B cell (primary cell): ENCODE measurements at regions not wholly inside any gene's neighbourhood (a gene's known extent, or its start where the extent isn't known, plus 50 kb on each side); places are given as distances from the start of the nearest gene placed in this dataset.

Experiments used
- ATAC-seq: fragments of 200-7000 bp; cut with Tn5 transposase; one replicate; pipeline ENCODE4 v1.10.0; 2021; ENCODE audit warnings: low read depth, mild to moderate bottlenecking, moderate number of reproducible peaks, moderate library complexity
- CTCF ChIA-PET: fragments of 350-600 bp; sonication (Branson Sonifier 250); formaldehyde crosslinking; loops from one replicate; lab custom pipeline; 2021; ENCODE audit warnings: antibody characterized with exemption, inconsistent platforms; lab: Charles Lee
- POLR2A ChIA-PET: fragments of 350-600 bp; sonication (Branson Sonifier 250); formaldehyde crosslinking; loops from one replicate; lab custom pipeline; 2021; ENCODE audit warnings: antibody characterized with exemption; lab: Charles Lee
- DNase-seq: peaks from one replicate; pipeline ENCODE4 v3.0.0; 2013
- H2AFZ ChIP-seq: 2 replicates; pipeline ENCODE4 v1.6.1; 2012; ENCODE audit warnings: mild to moderate bottlenecking, low read depth, low read length; ENCODE audit not compliant: insufficient read depth, poor library complexity, severe bottlenecking
- H3K27ac ChIP-seq, 2 donors: 1 replicate in 1 of 2; 2 replicates in 1 of 2; pipeline ENCODE4 v1.5.1; 2012 to 2013; ENCODE audit warnings: low read length in 2 of 2, mild to moderate bottlenecking in 2 of 2, moderate library complexity in 1 of 2
- H3K27me3 ChIP-seq, 4 experiments: fragments of 200-600 bp in 1 of 4; sonication (generic) in 1 of 4; replicated peaks in 1 of 4; 1 replicate in 2 of 4; 2 replicates in 2 of 4; pipeline versions ENCODE4 v1.6.1 to v1.7.0; 2013 to 2016; ENCODE audit warnings: low read length in 3 of 4, mild to moderate bottlenecking in 2 of 4, mixed read lengths in 1 of 4, moderate library complexity in 1 of 4; ENCODE audit not compliant: insufficient read depth in 4 of 4, control insufficient read depth in 3 of 4; ENCODE audit errors: control extremely low read depth in 1 of 4
- H3K36me3 ChIP-seq, 2 experiments: replicated peaks in 1 of 2; 1 replicate in 1 of 2; 2 replicates in 1 of 2; pipeline versions ENCODE4 v1.6.1 to v1.7.1; 2013; ENCODE audit warnings: low read length in 1 of 2; ENCODE audit not compliant: insufficient read depth in 2 of 2, control insufficient read depth in 1 of 2; ENCODE audit errors: control extremely low read depth in 1 of 2, extremely low read depth in 1 of 2
- H3K4me1 ChIP-seq, 2 donors: fragments of 200-600 bp in 1 of 2; sonication (generic) in 1 of 2; 1 replicate in 1 of 2; 2 replicates in 1 of 2; pipeline versions ENCODE4 v1.5.1 to v1.6.1; 2013 to 2017; ENCODE audit warnings: low read length in 2 of 2; ENCODE audit not compliant: control insufficient read depth in 2 of 2, insufficient read depth in 2 of 2
- H3K4me2 ChIP-seq: replicated peaks from 2 replicates; pipeline ENCODE3; 2012; ENCODE audit warnings: mild to moderate bottlenecking, low read depth, low read length; ENCODE audit not compliant: poor library complexity, severe bottlenecking
- H3K4me3 ChIP-seq, 5 experiments: fragments of 200-600 bp in 1 of 5; sonication (generic) in 1 of 5; 1 replicate in 3 of 5; 2 replicates in 2 of 5; pipeline versions ENCODE4 v1.5.1 to v1.7.0; 2011 to 2016; ENCODE audit warnings: low read length in 4 of 5, mild to moderate bottlenecking in 4 of 5, low read depth in 2 of 5, control low read depth in 1 of 5, moderate library complexity in 1 of 5; ENCODE audit not compliant: insufficient read depth in 1 of 5; ENCODE audit errors: control extremely low read depth in 1 of 5, extremely low read depth in 1 of 5
- H3K79me2 ChIP-seq: fragments of 200-600 bp; sonication (generic); one replicate; pipeline ENCODE4 v1.6.0; 2016; ENCODE audit warnings: low read length; ENCODE audit not compliant: control insufficient read depth, insufficient read depth
- H3K9ac ChIP-seq: fragments of 200-600 bp; sonication (generic); 2 replicates; pipeline ENCODE4 v1.6.1; 2017; ENCODE audit warnings: mild to moderate bottlenecking, low read length, moderate library complexity
- H3K9me3 ChIP-seq, 3 donors: one replicate each; pipeline versions ENCODE4 v1.6.1 to v1.7.1; 2013; ENCODE audit warnings: low read length in 2 of 3; ENCODE audit not compliant: control insufficient read depth in 2 of 3, insufficient read depth in 1 of 3; ENCODE audit errors: control extremely low read depth in 1 of 3
- H4K20me1 ChIP-seq: 2 replicates; pipeline ENCODE4 v1.6.0; 2012; ENCODE audit warnings: mild to moderate bottlenecking, low read length; ENCODE audit not compliant: insufficient read depth, control insufficient read depth, poor library complexity, severe bottlenecking
- H3K27ac Mint-ChIP-seq: one replicate; pipeline ENCODE4 v1.8.0; 2021; ENCODE audit warnings: mixed read lengths
- H3K27me3 Mint-ChIP-seq: one replicate; pipeline ENCODE4 v1.8.0; 2021; ENCODE audit warnings: mixed read lengths
- H3K4me1 Mint-ChIP-seq: one replicate; pipeline ENCODE4 v1.8.0; 2021; ENCODE audit warnings: mixed read lengths
- H3K4me3 Mint-ChIP-seq: one replicate; pipeline ENCODE4 v1.8.0; 2021; ENCODE audit warnings: mixed read lengths
- H3K9me3 Mint-ChIP-seq: one replicate; pipeline ENCODE4 v1.8.0; 2022; ENCODE audit warnings: mixed read lengths; ENCODE audit not compliant: insufficient read depth
- EZH2 ChIP-seq: IDR thresholded peaks from 2 replicates; pipeline ENCODE4 v1.6.1; 2012; ENCODE audit warnings: borderline replicate concordance, low read depth, mild to moderate bottlenecking, moderate library complexity, low read length; ENCODE audit not compliant: insufficient read depth, poor library complexity, severe bottlenecking
- WGBS: methylation state at CpG from one replicate; pipeline ENCODE4 v1.1.5; 2013; ENCODE audit warnings: missing lambda C conversion rate; ENCODE audit not compliant: insufficient coverage; 5-methylcytosine and 5-hydroxymethylcytosine counted together
- intact Hi-C: fragments of 100-400 bp; cut with micrococcal nuclease; formaldehyde crosslinking; loops from one replicate; pipeline ENCODE4 v1.10.0; 2022
- TF ChIP-seq, protein P1 (sequence below): fragments of 200-600 bp; IDR thresholded peaks from one replicate; pipeline ENCODE4 v1.8.0; 2022; ENCODE audit warnings: antibody characterized with exemption, mild to moderate bottlenecking

DNA sequence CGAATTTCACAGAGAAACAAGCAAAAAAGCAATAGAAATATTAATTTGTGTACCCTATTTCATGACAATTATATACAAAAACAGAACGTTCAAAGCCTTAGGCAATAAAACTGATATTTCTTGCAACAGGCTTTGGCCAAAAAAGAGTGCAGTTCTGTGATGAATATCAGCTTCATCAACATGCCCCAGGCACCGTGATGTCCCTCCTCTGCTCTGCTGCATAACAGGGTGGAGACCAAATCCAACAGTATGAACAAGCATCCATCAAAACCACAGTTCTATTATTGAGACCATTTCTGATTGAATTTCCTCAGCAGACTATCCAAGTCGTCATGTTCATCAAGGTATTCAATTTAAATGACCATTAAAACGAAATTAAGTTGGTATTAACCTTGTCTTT, 722.6 kb upstream of the NRSN1 start:
- no peak overlapping the region for H2AFZ ChIP-seq
- no peak overlapping the region for H3K27ac ChIP-seq
- no peaks in the 10 kb centered on the region for H3K36me3 ChIP-seq
- 88% methylated on average over 2 of the region's 5 CpGs for WGBS
- H3K4me2 ChIP-seq: no peak overlapping the region
- H4K20me1 ChIP-seq: no peaks in the 10 kb centered on the region
- POLR2A ChIA-PET: no interaction called here
- intact Hi-C loops: no loop called here
- CTCF ChIA-PET: no interaction called here
- no peak overlapping the region for H3K4me3 ChIP-seq
- no peaks in the 10 kb centered on the region for H3K9me3 ChIP-seq
- ATAC-seq (no peak), DNase-seq (no peak)
- TF ChIP-seq, protein P1, sequence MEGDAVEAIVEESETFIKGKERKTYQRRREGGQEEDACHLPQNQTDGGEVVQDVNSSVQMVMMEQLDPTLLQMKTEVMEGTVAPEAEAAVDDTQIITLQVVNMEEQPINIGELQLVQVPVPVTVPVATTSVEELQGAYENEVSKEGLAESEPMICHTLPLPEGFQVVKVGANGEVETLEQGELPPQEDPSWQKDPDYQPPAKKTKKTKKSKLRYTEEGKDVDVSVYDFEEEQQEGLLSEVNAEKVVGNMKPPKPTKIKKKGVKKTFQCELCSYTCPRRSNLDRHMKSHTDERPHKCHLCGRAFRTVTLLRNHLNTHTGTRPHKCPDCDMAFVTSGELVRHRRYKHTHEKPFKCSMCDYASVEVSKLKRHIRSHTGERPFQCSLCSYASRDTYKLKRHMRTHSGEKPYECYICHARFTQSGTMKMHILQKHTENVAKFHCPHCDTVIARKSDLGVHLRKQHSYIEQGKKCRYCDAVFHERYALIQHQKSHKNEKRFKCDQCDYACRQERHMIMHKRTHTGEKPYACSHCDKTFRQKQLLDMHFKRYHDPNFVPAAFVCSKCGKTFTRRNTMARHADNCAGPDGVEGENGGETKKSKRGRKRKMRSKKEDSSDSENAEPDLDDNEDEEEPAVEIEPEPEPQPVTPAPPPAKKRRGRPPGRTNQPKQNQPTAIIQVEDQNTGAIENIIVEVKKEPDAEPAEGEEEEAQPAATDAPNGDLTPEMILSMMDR: no peak
- no peak for TF ChIP-seq EZH2
- no peaks in the 10 kb centered on the region for H3K9me3 Mint-ChIP-seq
- H3K4me3 Mint-ChIP-seq: no peak overlapping the region
- H3K27me3 Mint-ChIP-seq: no peaks in the 10 kb centered on the region
- no peaks in the 10 kb centered on the region for H3K4me1 Mint-ChIP-seq
- no peaks in the 10 kb centered on the region for H3K4me1 ChIP-seq
- H3K27ac Mint-ChIP-seq: no peak overlapping the region
- H3K79me2 ChIP-seq: no peaks in the 10 kb centered on the region
- H3K27me3 ChIP-seq: no peaks in the 10 kb centered on the region
- no peak overlapping the region for H3K9ac ChIP-seq

DNA sequence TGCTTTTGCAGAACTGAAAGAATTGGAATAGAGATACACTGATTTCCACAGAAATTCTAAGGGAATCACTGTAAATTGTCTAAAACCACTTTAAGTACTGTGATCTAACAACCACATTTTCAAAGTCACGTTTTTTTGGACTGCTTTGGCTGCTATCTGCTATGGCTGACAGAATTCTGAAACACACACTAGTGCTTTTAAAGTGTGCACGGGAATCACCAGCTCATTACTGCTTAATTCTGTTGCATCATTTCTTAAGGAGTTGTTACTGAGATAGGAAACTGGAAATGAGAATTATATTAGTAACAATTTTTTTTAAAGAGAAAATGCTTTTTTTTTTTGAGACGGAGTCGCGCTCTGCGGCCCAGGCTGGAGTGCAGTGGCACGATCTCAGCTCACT, 716.5 kb upstream of the NRSN1 start:
- H3K9me3 ChIP-seq: no peaks in the 10 kb centered on the region
- Mint-ChIP-seq H3K27ac (no peak overlapping the region), H3K9me3 (peaks cover 2% of the 10 kb centered on the region), H3K4me1 (no peaks in the 10 kb centered on the region), H3K4me3 (no peak overlapping the region), H3K27me3 (no peaks in the 10 kb centered on the region)
- ChIA-PET CTCF (no interaction called here), POLR2A (no interaction called here)
- no peak overlapping the region for H2AFZ ChIP-seq
- no peaks in the 10 kb centered on the region for H3K36me3 ChIP-seq
- TF ChIP-seq, protein P1: no peak
- TF ChIP-seq EZH2: no peak
- 86% methylated on average over 5 of the region's 7 CpGs for WGBS
- no peak for ATAC-seq
- H3K9ac ChIP-seq: no peak overlapping the region
- no peak overlapping the region for H3K4me3 ChIP-seq
- no peaks in the 10 kb centered on the region for H4K20me1 ChIP-seq
- no peaks in the 10 kb centered on the region for H3K79me2 ChIP-seq
- no peak overlapping the region for H3K4me2 ChIP-seq
- no peak for DNase-seq
- intact Hi-C loops: no loop called here
- no peaks in the 10 kb centered on the region for H3K4me1 ChIP-seq
- H3K27ac ChIP-seq: no peak overlapping the region
- H3K27me3 ChIP-seq: no peaks in the 10 kb centered on the region
